MCF 10A (cell line): ENCODE measurements at regions not wholly inside any gene's neighbourhood (a gene's known extent, or its start where the extent isn't known, plus 50 kb on each side); places are given as distances from the start of the nearest gene placed in this dataset.

Experiments used
- BruUV-seq: library from RNA; stranded (reverse); fragments of 400-500 nt; replicated peaks from 2 replicates; lab custom pipeline; 2021; lab: Mats Ljungman, UMichigan
- CTCF ChIA-PET: fragments of 300-600 bp; sonication (Branson Sonifier 250); formaldehyde crosslinking; extraction: SDS; loops from one replicate; lab custom pipeline; 2021; ENCODE audit warnings: antibody characterized with exemption, inconsistent platforms; lab: Yijun Ruan, JAX
- POLR2A ChIA-PET: fragments of 300-600, 350-650 bp; sonication (Branson Sonifier 250); formaldehyde crosslinking; extraction: SDS; loops from one replicate; lab custom pipeline; 2020; ENCODE audit warnings: antibody characterized with exemption, inconsistent platforms; lab: Yijun Ruan, JAX
- DNase-seq: peaks from one replicate; pipeline ENCODE4 v3.0.0-alpha.2; 2018; ENCODE audit not compliant: unreplicated experiment
- H3K27ac Mint-ChIP-seq: one replicate; pipeline ENCODE4 v1.8.0; 2022; ENCODE audit warnings: mild to moderate bottlenecking, low read depth, mixed read lengths; ENCODE audit not compliant: unreplicated experiment
- H3K27me3 Mint-ChIP-seq: one replicate; pipeline ENCODE4 v1.8.0; 2022; ENCODE audit warnings: mixed read lengths; ENCODE audit not compliant: insufficient read depth, unreplicated experiment
- H3K36me3 Mint-ChIP-seq: one replicate; pipeline ENCODE4 v1.8.0; 2022; ENCODE audit warnings: mild to moderate bottlenecking, moderate library complexity, mixed read lengths; ENCODE audit not compliant: insufficient read depth, unreplicated experiment
- H3K4me1 Mint-ChIP-seq: one replicate; pipeline ENCODE4 v1.8.0; 2022; ENCODE audit warnings: mixed read lengths; ENCODE audit not compliant: insufficient read depth, unreplicated experiment
- H3K4me3 Mint-ChIP-seq: one replicate; pipeline ENCODE4 v1.8.0; 2022; ENCODE audit warnings: mild to moderate bottlenecking, moderate library complexity, mixed read lengths; ENCODE audit not compliant: unreplicated experiment
- H3K9me3 Mint-ChIP-seq: one replicate; pipeline ENCODE4 v1.8.0; 2022; ENCODE audit warnings: mixed read lengths; ENCODE audit not compliant: unreplicated experiment
- CTCF ChIP-seq: fragments of 200-600 bp; IDR thresholded peaks from one replicate; pipeline ENCODE4 v1.8.0; 2022; ENCODE audit warnings: antibody characterized with exemption, mild to moderate bottlenecking; ENCODE audit not compliant: unreplicated experiment
- intact Hi-C: fragments of 100-400 bp; cut with micrococcal nuclease; formaldehyde crosslinking; loops from 2 replicates; pipeline ENCODE4 v1.14.1; 2022

GRCh38 chr5:120788481-120788880 lies 324.4 kb downstream of the PRR16 start:
- no TSS peak for BruUV-seq

GRCh38 chr5:120789918-120790317 lies 325.8 kb downstream of the PRR16 start:
- Mint-ChIP-seq H3K4me1 (peaks cover 6% of the 10 kb centered on the region), H3K27ac (no peak overlapping the region), H3K9me3 (no peaks in the 10 kb centered on the region), H3K36me3 (no peaks in the 10 kb centered on the region), H3K27me3 (no peaks in the 10 kb centered on the region), H3K4me3 (no peak overlapping the region)
- BruUV-seq = no TSS peak
- POLR2A ChIA-PET = no interaction called here
- intact Hi-C loops = no loop called here
- no peak for TF ChIP-seq CTCF
- DNase-seq = no peak
- CTCF ChIA-PET = no interaction called here

More at GRCh38 chr5:120788481-120788880, 324.4 kb downstream of the PRR16 start:
- Mint-ChIP-seq H3K36me3 (no peaks in the 10 kb centered on the region), H3K4me1 (peaks cover 6% of the 10 kb centered on the region), H3K9me3 (no peaks in the 10 kb centered on the region), H3K27ac (no peak overlapping the region), H3K4me3 (no peak overlapping the region), H3K27me3 (no peaks in the 10 kb centered on the region)
- intact Hi-C loops = no loop called here
- no peak for DNase-seq
- no peak for TF ChIP-seq CTCF
- ChIA-PET POLR2A (interaction anchor here (0.7 kb wide), 1 partner anchor 177 kb away, joined by 3 read pairs; no protein-coding TSS in a partner anchor), CTCF (no interaction called here)

- POLR2A ChIA-PET = no interaction called here
- H3K27ac Mint-ChIP-seq = no peak overlapping the region
- no peaks in the 10 kb centered on the region for H3K9me3 Mint-ChIP-seq
- H3K27me3 Mint-ChIP-seq = no peaks in the 10 kb centered on the region
- DNase-seq = no peak
- CTCF ChIA-PET = no interaction called here
- H3K4me1 Mint-ChIP-seq = peaks cover 6% of the 10 kb centered on the region
- intact Hi-C loops = no loop called here
- no TSS peak for BruUV-seq
- TF ChIP-seq CTCF = no peak
- H3K36me3 Mint-ChIP-seq = no peaks in the 10 kb centered on the region
- no peak overlapping the region for H3K4me3 Mint-ChIP-seq
Measured at GRCh38 chr5:120790339-120790738, 326.2 kb downstream of the PRR16 start.

GRCh38 chr5:120792477-120792876 lies 328.4 kb downstream of the PRR16 start:
- no TSS peak for BruUV-seq
- Mint-ChIP-seq H3K27me3 (no peaks in the 10 kb centered on the region), H3K4me3 (no peak overlapping the region), H3K4me1 (peaks cover 6% of the 10 kb centered on the region), H3K9me3 (no peaks in the 10 kb centered on the region), H3K27ac (no peak overlapping the region), H3K36me3 (no peaks in the 10 kb centered on the region)
- intact Hi-C loops = no loop called here
- ChIA-PET CTCF (interaction anchor here (0.6 kb wide), 1 partner anchor 758 kb away, joined by 3 read pairs; no protein-coding TSS in a partner anchor), POLR2A (no interaction called here)
- DNase-seq = no peak
- TF ChIP-seq CTCF = no peak
